Endothelial cell of umbilical vein (primary cell): ENCODE measurements at regions not wholly inside any gene's neighbourhood (a gene's known extent, or its start where the extent isn't known, plus 50 kb on each side); places are given as distances from the start of the nearest gene placed in this dataset.

ENCODE experiments used
- BruUV-seq: library from RNA; stranded (reverse); fragments of 400-500 nt; replicated peaks from 2 replicates; lab custom pipeline; 2021; lab: Mats Ljungman, UMichigan
- CTCF ChIA-PET: fragments of 300-600, 350-600 bp; sonication (Branson Sonifier 250); formaldehyde crosslinking; loops from one replicate; lab custom pipeline; 2021; ENCODE audit warnings: antibody characterized with exemption, inconsistent platforms; lab: Charles Lee
- POLR2A ChIA-PET: fragments of 300-600, 350-600 bp; sonication (Branson Sonifier 250); formaldehyde crosslinking; loops from one replicate; lab custom pipeline; 2021; ENCODE audit warnings: antibody characterized with exemption, inconsistent platforms; lab: Charles Lee
- DNase-seq: peaks from one replicate; pipeline ENCODE4 v3.0.0-alpha.2; 2011; ENCODE audit warnings: low read depth, low spot score
- FAIRE-seq: peaks from 2 replicates; lab custom pipeline; 2011; peaks lifted over from hg19 to GRCh38; lab: Jason Lieb, UNC
- H2AFZ ChIP-seq: 2 replicates; pipeline ENCODE4 v1.6.0; 2012; ENCODE audit warnings: low read depth, low read length, control low read depth, inconsistent platforms
- H3K27ac ChIP-seq: 2 replicates; pipeline ENCODE4 v1.5.1; 2011; ENCODE audit warnings: low read depth, mild to moderate bottlenecking, control low read depth, low read length, moderate library complexity; ENCODE audit not compliant: insufficient read depth
- H3K27me3 ChIP-seq, 2 experiments: 2 replicates each; pipeline versions ENCODE4 v1.6.0 to v1.6.1; 2011; ENCODE audit warnings: low read length in 2 of 2, mixed read lengths in 1 of 2; ENCODE audit not compliant: control insufficient read depth in 2 of 2, insufficient read depth in 2 of 2
- H3K36me3 ChIP-seq, 2 experiments: 2 replicates in 1 of 2; 3 replicates in 1 of 2; pipeline ENCODE4 v1.5.1; 2011; ENCODE audit warnings: low read length in 2 of 2, mild to moderate bottlenecking in 1 of 2, moderate library complexity in 1 of 2; ENCODE audit not compliant: control insufficient read depth in 2 of 2, insufficient read depth in 2 of 2; ENCODE audit errors: extremely low read depth in 1 of 2
- H3K4me1 ChIP-seq: 3 replicates; pipeline ENCODE4 v1.5.1; 2011; ENCODE audit warnings: mild to moderate bottlenecking, low read length; ENCODE audit not compliant: control insufficient read depth, insufficient read depth; ENCODE audit errors: extremely low read depth
- H3K4me2 ChIP-seq: 2 replicates; pipeline ENCODE4 v1.6.1; 2011; ENCODE audit warnings: low read length, control low read depth, mixed read lengths; ENCODE audit not compliant: insufficient read depth
- H3K4me3 ChIP-seq, 3 experiments: fragments of 200-600 bp in 1 of 3; sonication (generic), shearing (Covaris generic) in 1 of 3; replicated peaks in 1 of 3; 2 replicates each; pipeline ENCODE4 v1.5.1; 2011 to 2016; ENCODE audit warnings: control low read depth in 3 of 3, low read length in 3 of 3, mild to moderate bottlenecking in 2 of 3, inconsistent platforms in 1 of 3, low read depth in 1 of 3, moderate library complexity in 1 of 3; ENCODE audit not compliant: insufficient read depth in 1 of 3
- H3K79me2 ChIP-seq: 2 replicates; pipeline ENCODE4 v1.6.0; 2012; ENCODE audit warnings: low read length, inconsistent platforms; ENCODE audit not compliant: control insufficient read depth, insufficient read depth
- H3K9ac ChIP-seq: replicated peaks from 2 replicates; pipeline ENCODE3; 2011; ENCODE audit warnings: low read length, control low read depth; ENCODE audit not compliant: insufficient read depth; ENCODE audit errors: extremely low read depth
- H3K9me1 ChIP-seq: replicated peaks from 3 replicates; pipeline ENCODE4 v1.6.0; 2011; ENCODE audit warnings: mild to moderate bottlenecking, low read length; ENCODE audit not compliant: control insufficient read depth, insufficient read depth; ENCODE audit errors: extremely low read depth
- H3K9me3 ChIP-seq: replicated peaks from 2 replicates; pipeline ENCODE4 v1.5.1; 2012; ENCODE audit warnings: low read length, inconsistent platforms; ENCODE audit not compliant: control insufficient read depth, insufficient read depth
- H4K20me1 ChIP-seq: replicated peaks from 2 replicates; pipeline ENCODE3; 2011; ENCODE audit warnings: mild to moderate bottlenecking, low read length; ENCODE audit not compliant: control insufficient read depth, insufficient read depth; ENCODE audit errors: extremely low read depth
- CTCF ChIP-seq, 2 donors: IDR thresholded peaks; 1 replicate in 1 of 2; 2 replicates in 1 of 2; pipeline ENCODE4 v1.5.1; 2011; ENCODE audit warnings: low read length in 2 of 2, mild to moderate bottlenecking in 2 of 2, moderate library complexity in 2 of 2, control low read depth in 1 of 2, inconsistent platforms in 1 of 2, low read depth in 1 of 2; ENCODE audit not compliant: insufficient read depth in 1 of 2; ENCODE audit errors: extremely low read depth in 1 of 2
- EZH2 ChIP-seq: IDR thresholded peaks from 2 replicates; pipeline ENCODE4 v1.6.1; 2012; ENCODE audit warnings: borderline replicate concordance, low read depth, mild to moderate bottlenecking, moderate library complexity, low read length, inconsistent platforms; ENCODE audit not compliant: severe bottlenecking
- FOS ChIP-seq: IDR thresholded peaks from 2 replicates; pipeline ENCODE4 v1.6.1; 2011; ENCODE audit warnings: mild to moderate bottlenecking, low read length, moderate library complexity, borderline replicate concordance; ENCODE audit not compliant: insufficient read depth
- GATA2 ChIP-seq: IDR thresholded peaks from 2 replicates; pipeline ENCODE4 v1.7.0; 2011; ENCODE audit warnings: low read depth, mild to moderate bottlenecking, moderate library complexity, mixed read lengths, low read length; ENCODE audit not compliant: insufficient read length, insufficient read depth
- JUN ChIP-seq: IDR thresholded peaks from 2 replicates; pipeline ENCODE4 v1.6.1; 2011; ENCODE audit warnings: borderline replicate concordance, low read depth; ENCODE audit not compliant: insufficient read length, insufficient read depth
- MAX ChIP-seq: IDR thresholded peaks from 2 replicates; pipeline ENCODE4 v1.6.1; 2011; ENCODE audit not compliant: insufficient read depth, insufficient read length
- MYC ChIP-seq: IDR thresholded peaks from one replicate; pipeline ENCODE4 v1.6.1; 2011; ENCODE audit warnings: mild to moderate bottlenecking, low read depth, low read length
- POLR2A ChIP-seq: IDR thresholded peaks from 2 replicates; pipeline ENCODE4 v1.6.1; 2012; ENCODE audit warnings: low read depth, mild to moderate bottlenecking, control low read depth, low read length
- POLR2AphosphoS5 ChIP-seq: IDR thresholded peaks from 2 replicates; pipeline ENCODE4 v1.6.1; 2012; ENCODE audit warnings: low read depth, mild to moderate bottlenecking, control low read depth, low read length, moderate library complexity; ENCODE audit not compliant: insufficient read depth
- dilution Hi-C: fragments of 300-500 bp; cut with MboI; formaldehyde crosslinking; loops from one replicate; pipeline ENCODE4 v1.15.0; 2019; ENCODE audit warnings: low sequenced_read_pairs; ENCODE audit not compliant: extremely low pct_ligation_motif_present
- intact Hi-C: fragments of 100-400 bp; cut with micrococcal nuclease; formaldehyde crosslinking; loops from one replicate; pipeline ENCODE4 v1.10.0; 2022

GRCh38 chr5:18660511-18660910 is 1026.3 kb downstream of the TAF11L14 start:
- Histone ChIP-seq H3K4me3 (no peak overlapping the region), H3K79me2 (no peaks in the 10 kb centered on the region), H3K27me3 (no peaks in the 10 kb centered on the region), H3K36me3 (no peaks in the 10 kb centered on the region), H3K27ac (no peak overlapping the region), H3K9me1 (no peaks in the 10 kb centered on the region), H3K4me2 (no peak overlapping the region), H4K20me1 (no peaks in the 10 kb centered on the region), H2AFZ (no peak overlapping the region), H3K4me1 (no peaks in the 10 kb centered on the region), H3K9ac (no peak overlapping the region), H3K9me3 (peaks cover 2% of the 10 kb centered on the region)
- no TSS peak for BruUV-seq
- dilution Hi-C loops: no loop called here
- CTCF ChIA-PET: no interaction called here
- DNase-seq (no peak), FAIRE-seq (no peak)
- POLR2A ChIA-PET: no interaction called here
- TF ChIP-seq GATA2 (no peak), MAX (no peak), FOS (no peak), MYC (no peak), CTCF (IDR thresholded peaks at IDR 0.05; ENCODE audit: extremely low read depth in 1 of 2, insufficient read depth in 1 of 2, low read depth in 1 of 2, low read length in 2 of 2) (no peak), POLR2AphosphoS5 (no peak), POLR2A (no peak), JUN (no peak), EZH2 (no peak)
- intact Hi-C loops: no loop called here
